H1 (cell line): ENCODE measurements at regions not wholly inside any gene's neighbourhood (a gene's known extent, or its start where the extent isn't known, plus 50 kb on each side); places are given as distances from the start of the nearest gene placed in this dataset.

Source experiments
- CTCF ChIA-PET: fragments of 300-600 bp; sonication (Branson Sonifier 250); formaldehyde crosslinking; loops from one replicate; lab custom pipeline; 2021; ENCODE audit not compliant: partially characterized antibody; lab: Charles Lee
- POLR2A ChIA-PET: fragments of 300-600 bp; sonication (Branson Sonifier 250); formaldehyde crosslinking; loops from one replicate; lab custom pipeline; 2021; ENCODE audit warnings: inconsistent platforms; ENCODE audit not compliant: partially characterized antibody; lab: Charles Lee
- DNase-seq, 2 experiments: peaks; one replicate each; pipeline versions ENCODE4 v3.0.0 to v3.0.0-alpha.2; 2010 to 2022; ENCODE audit warnings: low spot score in 2 of 2, low read depth in 1 of 2, mixed read lengths in 1 of 2
- FAIRE-seq: peaks from 2 replicates; lab custom pipeline; 2011; peaks lifted over from hg19 to GRCh38; lab: Jason Lieb, UNC
- H2AFZ ChIP-seq: 2 replicates; pipeline ENCODE4 v1.8.1; 2012; ENCODE audit warnings: low read length, inconsistent platforms
- H2AK5ac ChIP-seq: 2 replicates; pipeline ENCODE4 v1.6.1; 2013; ENCODE audit warnings: low read depth, low read length
- H2BK120ac ChIP-seq: replicated peaks from 2 replicates; pipeline ENCODE3; 2013; ENCODE audit warnings: low read depth, low read length, inconsistent platforms
- H2BK12ac ChIP-seq: 2 replicates; pipeline ENCODE4 v1.6.1; 2013; ENCODE audit warnings: low read depth, low read length
- H2BK15ac ChIP-seq: 2 replicates; pipeline ENCODE4 v1.6.1; 2013; ENCODE audit warnings: low read length
- H2BK20ac ChIP-seq: 2 replicates; pipeline ENCODE4 v1.6.1; 2013; ENCODE audit warnings: low read length
- H2BK5ac ChIP-seq: 2 replicates; pipeline ENCODE4 v1.6.1; 2013; ENCODE audit warnings: low read depth, low read length
- H3K14ac ChIP-seq: 2 replicates; pipeline ENCODE4 v1.6.1; 2013; ENCODE audit warnings: inconsistent platforms; ENCODE audit not compliant: insufficient read length
- H3K18ac ChIP-seq: 2 replicates; pipeline ENCODE4 v1.6.1; 2013; ENCODE audit warnings: low read length; ENCODE audit errors: extremely low read depth
- H3K23ac ChIP-seq: 2 replicates; pipeline ENCODE4 v1.6.1; 2013; ENCODE audit warnings: inconsistent platforms; ENCODE audit not compliant: insufficient read length
- H3K23me2 ChIP-seq: 2 replicates; pipeline ENCODE4 v1.6.1; 2013; ENCODE audit warnings: low read depth, low read length
- H3K27ac ChIP-seq: 2 replicates; pipeline ENCODE4 v1.6.1; 2011; ENCODE audit warnings: low read depth, low read length, inconsistent platforms
- H3K27me3 ChIP-seq, 4 experiments: replicated peaks in 1 of 4; 1 replicate in 1 of 4; 2 replicates in 3 of 4; pipeline versions ENCODE4 v1.6.1 to v1.8.1; 2011 to 2013; ENCODE audit warnings: low read length in 3 of 4, mild to moderate bottlenecking in 3 of 4, inconsistent platforms in 2 of 4, mixed read lengths in 2 of 4, moderate library complexity in 1 of 4; ENCODE audit not compliant: control insufficient read depth in 3 of 4, insufficient read depth in 3 of 4; ENCODE audit errors: extremely low read depth in 1 of 4
- H3K36me3 ChIP-seq, 4 experiments: 2 replicates each; pipeline versions ENCODE4 v1.6.1 to v1.8.1; 2011 to 2013; ENCODE audit warnings: mild to moderate bottlenecking in 4 of 4, low read length in 3 of 4, moderate library complexity in 2 of 4, control low read depth in 1 of 4, inconsistent platforms in 1 of 4; ENCODE audit not compliant: insufficient read depth in 4 of 4, control insufficient read depth in 2 of 4
- H3K4ac ChIP-seq: replicated peaks from 2 replicates; pipeline ENCODE3; 2013; ENCODE audit warnings: low read length, low read depth, mixed read lengths, inconsistent platforms; ENCODE audit not compliant: insufficient read length
- H3K4me1 ChIP-seq, 4 experiments: replicated peaks in 1 of 4; 1 replicate in 1 of 4; 2 replicates in 3 of 4; pipeline versions ENCODE4 v1.6.1 to v1.8.1; 2011 to 2013; ENCODE audit warnings: low read length in 3 of 4, inconsistent platforms in 2 of 4, mixed read lengths in 1 of 4; ENCODE audit not compliant: insufficient read depth in 4 of 4, control insufficient read depth in 3 of 4
- H3K4me2 ChIP-seq, 2 experiments: 2 replicates each; pipeline versions ENCODE4 v1.6.1 to v1.8.1; 2011 to 2013; ENCODE audit warnings: low read depth in 2 of 2, low read length in 2 of 2, control low read depth in 1 of 2, inconsistent platforms in 1 of 2, mild to moderate bottlenecking in 1 of 2; ENCODE audit not compliant: insufficient read depth in 1 of 2
- H3K4me3 ChIP-seq, 4 experiments: fragments of 200-600, 300-600 bp in 1 of 4; sonication (generic), shearing (Covaris generic), sonication (Bioruptor Twin) in 1 of 4; 2 replicates each; pipeline versions ENCODE4 v1.5.1 to v1.8.1; 2011 to 2016; ENCODE audit warnings: low read length in 4 of 4, low read depth in 3 of 4, control low read depth in 2 of 4, inconsistent platforms in 2 of 4, mild to moderate bottlenecking in 2 of 4, mixed read lengths in 1 of 4, moderate library complexity in 1 of 4; ENCODE audit not compliant: insufficient read depth in 2 of 4; ENCODE audit errors: extremely low read depth in 1 of 4
- H3K56ac ChIP-seq: replicated peaks from 2 replicates; pipeline ENCODE3; 2013; ENCODE audit warnings: low read depth, mild to moderate bottlenecking, mixed read lengths, low read length, inconsistent platforms; ENCODE audit not compliant: insufficient read length
- H3K79me1 ChIP-seq: 2 replicates; pipeline ENCODE4 v1.6.1; 2013; ENCODE audit warnings: low read depth, low read length, control low read depth
- H3K79me2 ChIP-seq, 2 experiments: 2 replicates each; pipeline versions ENCODE4 v1.6.1 to v1.8.1; 2012 to 2013; ENCODE audit warnings: low read length in 2 of 2, mild to moderate bottlenecking in 2 of 2, inconsistent platforms in 1 of 2; ENCODE audit not compliant: insufficient read depth in 2 of 2, control insufficient read depth in 1 of 2
- H3K9ac ChIP-seq, 4 experiments: replicated peaks in 1 of 4; 1 replicate in 1 of 4; 2 replicates in 3 of 4; pipeline versions ENCODE4 v1.6.1 to v1.8.1; 2011 to 2013; ENCODE audit warnings: low read depth in 3 of 4, low read length in 3 of 4, control low read depth in 2 of 4, mild to moderate bottlenecking in 2 of 4, moderate library complexity in 2 of 4, inconsistent platforms in 1 of 4; ENCODE audit errors: extremely low read depth in 1 of 4
- H3K9me3 ChIP-seq, 2 experiments: 2 replicates each; pipeline versions ENCODE4 v1.6.1 to v1.8.1; 2012 to 2013; ENCODE audit warnings: mild to moderate bottlenecking in 2 of 2, moderate library complexity in 2 of 2, control low read depth in 1 of 2, inconsistent platforms in 1 of 2, low read depth in 1 of 2, low read length in 1 of 2, mixed read lengths in 1 of 2; ENCODE audit not compliant: insufficient read depth in 2 of 2
- H4K20me1 ChIP-seq, 2 experiments: replicated peaks in 1 of 2; 2 replicates each; pipeline versions ENCODE3 to v1.8.1; 2011 to 2013; ENCODE audit warnings: inconsistent platforms in 2 of 2, low read length in 2 of 2, mild to moderate bottlenecking in 1 of 2; ENCODE audit not compliant: insufficient read depth in 2 of 2, control insufficient read depth in 1 of 2
- H4K5ac ChIP-seq: 2 replicates; pipeline ENCODE4 v1.6.1; 2013; ENCODE audit warnings: low read length, low read depth, mixed read lengths, inconsistent platforms; ENCODE audit not compliant: insufficient read length
- H4K8ac ChIP-seq: 2 replicates; pipeline ENCODE4 v1.8.0; 2013; ENCODE audit warnings: mild to moderate bottlenecking, moderate library complexity, low read length, inconsistent platforms; ENCODE audit not compliant: insufficient read depth; ENCODE audit errors: extremely low read depth
- H4K91ac ChIP-seq: replicated peaks from 2 replicates; pipeline ENCODE3; 2013; ENCODE audit warnings: low read length, mixed read lengths, inconsistent platforms; ENCODE audit not compliant: insufficient read length
- NRF1 ChIP-seq: IDR thresholded peaks from 2 replicates; pipeline ENCODE4 v1.6.1; 2011; ENCODE audit warnings: mild to moderate bottlenecking, low read depth, low read length, improper control_type of control experiment
- RFX5 ChIP-seq: IDR thresholded peaks from 2 replicates; pipeline ENCODE4 v1.6.1; 2011; ENCODE audit warnings: low read depth, low read length, improper control_type of control experiment, borderline replicate concordance
- WGBS, 2 experiments: shearing (Covaris generic) in 1 of 2; methylation state at CpG; one replicate each; pipeline versions ENCODE4 v1.1.6 to v1.1.7; 2013 to 2015; ENCODE audit warnings: low lambda C conversion rate in 2 of 2, mixed read lengths in 2 of 2, inconsistent platforms in 1 of 2, low coverage in 1 of 2, missing lambda C conversion rate in 1 of 2; ENCODE audit not compliant: insufficient replicate concordance in 2 of 2, insufficient coverage in 1 of 2, insufficient read length in 1 of 2; ENCODE audit errors: extremely low coverage in 1 of 2, missing lambda C conversion rate in 1 of 2; 5-methylcytosine and 5-hydroxymethylcytosine counted together

GRCh38 chr1:90382161-90382560 is 334.9 kb downstream of the BARHL2 start:
- Histone ChIP-seq H4K91ac (no peak overlapping the region), H2BK12ac (no peak overlapping the region), H2BK20ac (no peak overlapping the region), H3K36me3 (no peaks in the 10 kb centered on the region), H3K27me3 (no peaks in the 10 kb centered on the region), H3K4me2 (no peak overlapping the region), H3K23me2 (no peaks in the 10 kb centered on the region), H2BK5ac (no peak overlapping the region), H3K4me3 (no peak overlapping the region), H3K14ac (no peak overlapping the region), H3K9me3 (0 out of 4 replicates have a peak, but pooled peaks cover 0 to 2% of the 10 kb centered on the region in 2 experiments), H2AK5ac (no peak overlapping the region), H4K20me1 (no peaks in the 10 kb centered on the region), H3K4me1 (0 out of 7 replicates have a peak, but pooled peaks cover 0 to 1% (median 0%) of the 10 kb centered on the region in 4 experiments), H3K79me2 (no peaks in the 10 kb centered on the region), H3K9ac (no peak overlapping the region), H2BK15ac (no peak overlapping the region), H4K8ac (no peak overlapping the region), H4K5ac (no peak overlapping the region), H3K18ac (no peak overlapping the region), H3K79me1 (no peaks in the 10 kb centered on the region), H3K56ac (no peak overlapping the region), H3K4ac (no peak overlapping the region), H3K27ac (no peak overlapping the region), H3K23ac (no peak overlapping the region), H2BK120ac (no peak overlapping the region), H2AFZ (no peak overlapping the region)
- WGBS, 2 experiments = 85% methylated on average over 4 of the region's 4 CpGs; no CpG with 5 or more reads in 1 of the 2 experiments
- DNase-seq = no peak
- TF ChIP-seq RFX5 (no peak), NRF1 (no peak)
- ChIA-PET POLR2A (no interaction called here), CTCF (no interaction called here)
- FAIRE-seq = no peak
